WTC11 (cell line): ENCODE measurements at regions not wholly inside any gene's neighbourhood (a gene's known extent, or its start where the extent isn't known, plus 50 kb on each side); places are given as distances from the start of the nearest gene placed in this dataset.

Source experiments
- ZBTB21 ChIP-seq: sonication (generic); formaldehyde crosslinking; IDR thresholded peaks from 2 replicates; pipeline ENCODE4 v1.8.1; 2023; ENCODE audit warnings: mild to moderate bottlenecking, missing genetic modification reagents, borderline replicate concordance
- ZNF138 ChIP-seq: sonication (generic); formaldehyde crosslinking; conservative IDR thresholded peaks from 2 replicates; pipeline ENCODE4 v1.8.1; 2022; ENCODE audit warnings: mild to moderate bottlenecking, moderate library complexity, missing genetic modification reagents
- ZNF219 ChIP-seq: sonication (generic); formaldehyde crosslinking; IDR thresholded peaks from 2 replicates; pipeline ENCODE4 v1.8.0; 2023; ENCODE audit warnings: missing genetic modification reagents, mild to moderate bottlenecking, borderline replicate concordance
- TF ChIP-seq, protein P1 (sequence below): fragments of 200-600 bp; IDR thresholded peaks from 2 replicates; pipeline ENCODE4 v1.8.0; 2022; ENCODE audit warnings: antibody characterized with exemption
- TF ChIP-seq, protein P2 (sequence below): sonication (generic); formaldehyde crosslinking; IDR thresholded peaks from 2 replicates; pipeline ENCODE4 v1.8.0; 2022; ENCODE audit warnings: mild to moderate bottlenecking, missing genetic modification reagents
- TF ChIP-seq, protein P3 (sequence below): fragments of 250-450 bp; sonication (Bioruptor Pico); IDR thresholded peaks from 2 replicates; pipeline ENCODE4 v1.9.0; 2021; ENCODE audit warnings: mild to moderate bottlenecking

DNA sequence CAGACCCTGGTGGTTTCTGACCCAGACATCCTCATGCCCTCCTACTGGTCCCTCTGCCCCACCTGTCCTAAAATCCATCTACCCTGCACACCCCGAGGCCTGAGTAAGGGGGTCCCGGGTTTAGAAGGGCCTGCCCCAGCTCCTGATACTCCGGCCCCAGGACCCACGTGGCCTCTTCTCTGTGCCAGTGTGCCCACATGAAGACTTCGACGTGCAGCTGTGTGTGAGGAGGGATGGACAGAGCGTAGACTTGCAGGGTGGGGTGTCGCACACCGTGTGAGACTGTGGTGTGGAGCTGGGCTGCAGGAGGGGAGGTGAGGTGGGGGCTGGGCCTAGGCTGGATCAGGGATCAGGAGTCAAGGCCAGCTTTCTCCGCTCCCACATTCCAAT is 461.1 kb downstream of the PTPRU start:
- TF ChIP-seq, protein P1, sequence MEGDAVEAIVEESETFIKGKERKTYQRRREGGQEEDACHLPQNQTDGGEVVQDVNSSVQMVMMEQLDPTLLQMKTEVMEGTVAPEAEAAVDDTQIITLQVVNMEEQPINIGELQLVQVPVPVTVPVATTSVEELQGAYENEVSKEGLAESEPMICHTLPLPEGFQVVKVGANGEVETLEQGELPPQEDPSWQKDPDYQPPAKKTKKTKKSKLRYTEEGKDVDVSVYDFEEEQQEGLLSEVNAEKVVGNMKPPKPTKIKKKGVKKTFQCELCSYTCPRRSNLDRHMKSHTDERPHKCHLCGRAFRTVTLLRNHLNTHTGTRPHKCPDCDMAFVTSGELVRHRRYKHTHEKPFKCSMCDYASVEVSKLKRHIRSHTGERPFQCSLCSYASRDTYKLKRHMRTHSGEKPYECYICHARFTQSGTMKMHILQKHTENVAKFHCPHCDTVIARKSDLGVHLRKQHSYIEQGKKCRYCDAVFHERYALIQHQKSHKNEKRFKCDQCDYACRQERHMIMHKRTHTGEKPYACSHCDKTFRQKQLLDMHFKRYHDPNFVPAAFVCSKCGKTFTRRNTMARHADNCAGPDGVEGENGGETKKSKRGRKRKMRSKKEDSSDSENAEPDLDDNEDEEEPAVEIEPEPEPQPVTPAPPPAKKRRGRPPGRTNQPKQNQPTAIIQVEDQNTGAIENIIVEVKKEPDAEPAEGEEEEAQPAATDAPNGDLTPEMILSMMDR = no peak
- TF ChIP-seq, protein P2, sequence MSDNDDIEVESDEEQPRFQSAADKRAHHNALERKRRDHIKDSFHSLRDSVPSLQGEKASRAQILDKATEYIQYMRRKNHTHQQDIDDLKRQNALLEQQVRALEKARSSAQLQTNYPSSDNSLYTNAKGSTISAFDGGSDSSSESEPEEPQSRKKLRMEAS (CRISPR knock-in tag) = no peak
- no peak for TF ChIP-seq ZNF138
- no peak for TF ChIP-seq ZBTB21 (CRISPR knock-in tag)
- TF ChIP-seq, protein P3, sequence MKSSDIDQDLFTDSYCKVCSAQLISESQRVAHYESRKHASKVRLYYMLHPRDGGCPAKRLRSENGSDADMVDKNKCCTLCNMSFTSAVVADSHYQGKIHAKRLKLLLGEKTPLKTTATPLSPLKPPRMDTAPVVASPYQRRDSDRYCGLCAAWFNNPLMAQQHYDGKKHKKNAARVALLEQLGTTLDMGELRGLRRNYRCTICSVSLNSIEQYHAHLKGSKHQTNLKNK (CRISPR knock-in tag) = no peak
- TF ChIP-seq ZNF219 (CRISPR knock-in tag) = no peak
